ENCODE measurements at regions not wholly inside any gene's neighbourhood (a gene's known extent, or its start where the extent isn't known, plus 50 kb on each side); places are given as distances from the start of the nearest gene placed in this dataset.

GRCh38 chr1:177591155-177591554 is 378.7 kb downstream of the SEC16B start:
- TF ChIP-seq CTCF (IDR thresholded peaks at IDR 0.05): no peak
- no peak for TF ChIP-seq POLR2A (IDR thresholded peaks at IDR 0.05)

Measured in adrenal gland (tissue), 5 donors.